ENCODE measurements at regions not wholly inside any gene's neighbourhood (a gene's known extent, or its start where the extent isn't known, plus 50 kb on each side); places are given as distances from the start of the nearest gene placed in this dataset.

DNA sequence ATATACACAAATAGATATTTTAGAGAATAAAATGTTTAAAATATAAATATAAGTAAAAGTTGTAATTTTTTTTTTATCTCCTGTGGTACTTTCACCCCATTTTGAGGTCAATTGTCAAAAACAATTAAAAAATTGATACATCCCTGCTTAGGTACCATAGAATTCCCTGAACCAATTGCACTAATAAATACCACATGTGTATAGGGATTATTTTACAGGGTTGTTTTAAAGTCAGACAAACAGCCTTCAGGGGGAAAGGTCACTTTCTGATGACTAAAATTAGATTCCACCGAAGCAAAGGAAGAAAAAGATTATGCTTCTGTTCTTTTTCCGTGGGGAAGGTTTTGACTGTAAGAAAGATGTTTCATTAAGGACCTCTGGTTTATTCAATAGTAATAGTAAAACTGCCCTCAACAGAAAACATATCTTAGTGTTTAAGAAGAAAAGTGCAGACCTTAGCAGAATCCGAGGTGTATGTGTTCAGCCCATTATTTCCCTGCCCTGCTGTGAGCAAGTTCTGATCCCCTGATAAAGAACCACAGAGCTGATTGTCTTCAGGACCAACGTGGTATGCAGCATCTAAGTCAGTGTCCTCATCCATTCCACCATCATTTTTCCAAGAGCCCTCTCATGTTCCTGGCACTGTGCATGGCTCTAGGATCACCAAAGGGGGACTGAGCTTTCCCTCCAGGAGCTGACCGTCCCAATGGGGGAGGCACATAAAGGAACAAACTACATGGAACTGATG lies 132.9 kb upstream of the IL12A start:
- FAIRE-seq, result no peak

DNA sequence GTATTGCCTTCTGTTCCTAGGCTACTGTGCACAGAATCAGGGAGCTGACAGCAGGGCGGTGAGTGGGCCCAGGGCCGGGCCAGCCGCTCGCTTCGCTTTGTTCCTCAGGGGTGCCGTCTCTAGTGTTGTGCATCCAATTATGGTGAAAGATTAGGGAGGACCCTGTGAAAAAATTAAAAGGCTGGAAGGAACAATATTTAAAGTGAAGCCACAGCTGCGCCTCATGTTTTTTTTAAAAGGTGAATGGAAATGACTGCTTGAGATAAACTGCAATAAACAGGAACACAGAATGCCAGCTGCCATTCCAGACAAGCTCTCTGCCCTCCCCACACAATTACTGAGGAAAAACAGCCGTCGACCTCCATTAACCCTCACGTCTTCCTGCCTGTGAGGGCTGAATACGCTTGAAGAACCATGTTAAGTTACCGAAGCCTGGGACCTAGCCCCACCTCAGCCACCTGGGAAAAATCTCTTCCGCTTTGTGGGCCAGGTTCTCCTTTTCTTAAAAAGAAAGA lies 132.0 kb upstream of the IL12A start:
- DNase-seq (ENCODE audit: low spot score) (no peak), FAIRE-seq (no peak)

More for the DNA sequence above, 132.9 kb upstream of the IL12A start:
- DNase-seq (ENCODE audit: low spot score), result no peak

DNA sequence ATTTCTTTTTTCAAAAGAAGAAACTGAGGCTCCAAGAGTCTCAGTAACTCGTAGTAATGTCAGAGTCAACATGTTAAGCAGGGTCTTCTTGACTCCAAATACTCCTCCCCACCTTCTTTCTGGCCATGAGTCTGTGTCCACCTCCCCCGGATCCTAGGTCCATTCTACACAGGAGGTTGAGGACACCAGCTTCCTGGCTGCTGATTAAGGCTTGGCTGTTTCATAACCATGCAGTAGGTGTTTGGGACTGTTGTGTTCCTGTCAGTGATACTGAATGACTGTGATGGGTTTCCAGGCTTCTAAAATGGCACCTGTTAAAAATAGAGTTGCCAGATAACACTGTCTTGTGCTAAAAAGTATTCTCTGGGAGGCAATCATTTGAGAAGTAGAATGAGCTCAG lies 130.8 kb upstream of the IL12A start:
- DNase-seq (ENCODE audit: low spot score) (no peak), FAIRE-seq (no peak)

DNA sequence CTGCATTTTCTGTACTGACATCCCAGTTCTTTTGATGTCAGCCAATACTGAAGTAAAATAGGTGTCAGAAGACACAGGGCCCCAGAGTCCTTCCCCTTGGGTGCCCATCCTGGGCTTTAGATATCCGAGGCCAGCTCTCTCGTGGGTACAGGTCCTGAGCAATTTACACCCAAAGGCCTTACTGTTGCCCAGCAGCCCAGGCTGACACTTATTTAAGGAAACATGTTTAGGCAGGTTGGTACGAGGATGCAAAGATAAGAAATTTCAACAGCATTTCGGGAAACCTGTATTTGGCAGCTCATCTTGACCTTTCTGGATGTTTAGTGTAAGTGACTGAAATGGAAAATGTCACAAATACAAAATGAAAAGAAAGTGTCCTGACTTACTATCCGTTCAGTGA lies 130.0 kb upstream of the IL12A start:
- DNase-seq (ENCODE audit: low spot score) (no peak), FAIRE-seq (no peak)

DNA sequence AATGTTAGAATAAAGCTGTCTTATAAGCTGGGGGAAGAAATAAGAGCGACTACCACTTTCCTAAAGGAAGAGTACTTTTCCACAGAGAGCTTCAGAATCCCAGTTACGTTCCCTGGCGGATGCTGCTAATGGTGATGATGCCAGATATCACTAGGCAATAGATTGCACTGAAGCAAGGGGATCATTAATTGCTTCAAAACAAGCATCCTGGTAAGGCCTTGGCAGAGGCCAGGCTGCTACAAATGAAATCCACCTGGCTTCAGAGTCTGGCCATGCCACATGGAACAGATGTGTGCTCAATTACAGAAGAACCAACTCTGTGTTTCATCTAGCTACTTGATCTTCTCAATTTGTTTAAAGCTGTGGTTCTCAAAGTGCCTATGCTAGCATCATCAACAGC lies 129.2 kb upstream of the IL12A start:
- no peak for FAIRE-seq
- no peak for DNase-seq (ENCODE audit: low spot score)

DNA sequence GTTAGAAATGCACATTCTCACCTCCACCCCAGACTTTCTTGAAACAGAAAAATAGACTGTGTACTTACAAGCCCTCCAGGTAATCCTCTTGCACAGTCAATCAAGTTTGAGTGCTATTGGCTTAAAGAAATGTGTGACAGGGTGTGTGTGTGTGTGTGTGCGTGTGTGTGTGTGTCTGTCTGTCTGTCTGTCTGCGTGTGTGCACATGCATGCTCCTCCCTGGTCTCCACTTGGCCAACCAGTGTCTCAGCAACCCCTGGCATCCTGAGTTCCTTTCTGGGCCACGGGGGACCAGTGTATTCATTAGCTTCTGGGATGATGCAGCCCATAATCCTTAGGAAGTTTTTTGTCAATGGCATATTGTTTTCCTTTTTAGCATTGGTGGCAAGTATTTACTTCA lies 128.8 kb upstream of the IL12A start:
- no peak for FAIRE-seq
- no peak for DNase-seq (ENCODE audit: low spot score)

DNA sequence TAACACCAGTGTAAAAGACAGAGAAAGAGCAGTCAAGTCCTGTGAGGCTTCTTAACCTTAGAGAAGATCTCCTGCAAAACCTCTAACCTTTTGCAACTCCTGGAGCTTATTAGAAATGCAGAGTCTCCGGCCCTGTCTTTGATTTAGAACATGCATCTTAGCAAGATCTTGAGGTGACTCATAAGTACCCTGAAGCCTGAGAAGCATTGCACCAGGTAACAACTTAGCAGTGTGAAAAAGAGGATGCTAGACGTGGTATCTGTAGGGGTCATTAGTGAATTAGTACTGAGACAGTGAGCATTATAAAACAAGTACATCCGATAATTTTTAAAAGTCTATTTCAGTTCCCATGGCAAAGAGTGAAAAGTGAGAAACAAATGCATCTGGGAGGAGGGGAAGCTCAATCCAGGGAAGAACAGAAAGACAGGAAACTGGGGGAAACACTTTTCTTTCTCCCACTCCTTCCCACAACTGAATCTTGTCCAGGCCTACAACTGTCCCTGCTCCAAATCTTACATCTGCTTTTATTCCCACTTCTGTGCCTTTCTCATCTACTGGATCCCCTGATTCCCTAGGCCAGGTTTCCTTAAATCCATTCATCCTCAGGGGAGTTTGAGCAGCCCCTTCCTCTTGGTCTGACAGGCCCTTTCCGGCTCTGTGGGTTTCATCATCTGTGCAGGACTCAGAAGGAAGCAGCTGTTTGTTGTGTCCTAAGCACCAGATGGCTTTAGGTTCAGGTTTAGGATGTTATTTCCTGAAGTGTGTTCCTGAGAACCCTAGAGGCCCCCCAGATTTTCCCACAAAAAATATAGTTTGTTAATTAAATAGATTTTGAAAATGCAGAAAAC lies 128.1 kb upstream of the IL12A start:
- FAIRE-seq, result no peak
- no peak for DNase-seq (ENCODE audit: low spot score)

DNA sequence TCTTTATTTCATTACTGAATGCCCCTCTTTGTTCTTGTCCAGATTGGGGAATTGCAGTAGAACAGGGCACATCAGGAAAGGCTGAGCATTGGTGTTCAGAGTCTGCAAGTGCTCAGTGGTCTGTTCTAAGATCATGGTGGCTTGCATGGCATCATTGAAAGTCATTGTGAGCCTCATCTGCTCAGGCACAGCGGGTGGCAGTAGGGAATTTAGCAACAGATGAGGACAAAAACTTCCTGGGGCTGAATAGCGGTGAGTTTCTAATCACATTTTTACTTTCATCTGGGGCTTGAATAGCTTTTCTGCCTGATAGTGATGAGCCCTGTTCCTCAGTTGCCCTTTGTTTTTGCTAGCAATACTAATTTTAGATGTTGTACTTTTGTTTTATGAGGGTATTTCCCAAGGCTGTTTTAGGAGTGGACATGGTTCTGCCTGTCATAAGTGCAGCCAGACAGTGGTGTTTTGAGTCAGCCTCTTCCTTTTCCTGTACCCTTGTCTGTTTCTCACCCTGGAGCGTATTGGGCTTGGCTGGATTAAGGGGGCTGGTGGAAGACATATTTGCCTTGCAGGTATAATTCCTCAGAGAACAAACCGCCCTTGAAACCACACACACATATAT lies 127.2 kb upstream of the IL12A start:
- DNase-seq (ENCODE audit: low spot score) (no peak), FAIRE-seq (no peak)

DNA sequence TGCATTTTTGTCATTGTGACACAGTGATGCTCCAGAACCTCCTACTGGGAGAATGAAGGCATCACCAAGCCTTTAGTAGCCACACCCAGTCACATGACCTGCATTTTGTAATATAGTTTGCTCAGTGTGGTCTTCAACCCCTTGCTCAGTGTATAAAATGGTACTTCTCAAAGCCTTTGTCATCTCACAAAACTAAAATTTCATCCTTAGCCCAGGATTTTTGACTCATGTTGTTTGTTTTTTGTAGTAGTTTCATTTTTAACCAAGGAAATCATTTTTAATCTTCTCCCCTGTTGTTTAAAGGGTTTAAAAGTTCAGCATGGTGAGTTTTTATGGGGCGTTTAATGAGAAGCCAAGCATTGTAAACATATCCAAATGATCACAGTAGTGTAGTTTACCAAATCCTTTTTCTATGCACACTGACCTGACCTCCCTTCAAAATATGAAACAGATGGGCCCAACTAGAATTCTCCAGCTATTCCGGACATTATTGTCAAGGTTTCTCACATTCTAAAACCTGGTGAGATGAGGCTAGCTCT lies 123.5 kb upstream of the IL12A start:
- FAIRE-seq (no peak), DNase-seq (ENCODE audit: low spot score) (no peak)

DNA sequence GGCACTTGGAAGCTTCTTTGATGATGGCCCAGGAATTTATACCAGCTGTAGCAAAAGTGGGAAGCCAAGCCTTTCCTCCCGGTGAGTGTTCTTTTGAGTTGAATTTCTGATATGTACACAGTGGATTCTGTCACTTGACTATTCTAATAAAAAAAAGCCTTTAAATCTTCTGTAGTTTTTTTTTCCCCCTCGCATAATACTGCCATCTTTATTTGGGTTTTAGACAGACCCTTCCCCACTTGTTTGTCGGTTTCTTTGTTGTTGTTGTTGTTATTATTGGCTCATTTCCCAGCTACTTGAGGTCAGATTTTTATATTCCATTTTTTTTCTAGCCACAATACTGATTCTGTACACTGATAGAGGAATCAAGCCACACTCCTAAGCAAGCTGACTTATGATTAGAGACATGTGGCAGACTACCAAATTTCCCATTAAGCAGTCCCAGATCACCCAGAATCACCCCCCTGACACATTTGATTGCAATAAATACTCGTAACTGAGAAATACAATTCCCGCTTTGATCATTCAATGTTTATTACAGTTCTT lies 122.4 kb upstream of the IL12A start:
- DNase-seq (ENCODE audit: low spot score), result no peak
- FAIRE-seq, result no peak

DNA sequence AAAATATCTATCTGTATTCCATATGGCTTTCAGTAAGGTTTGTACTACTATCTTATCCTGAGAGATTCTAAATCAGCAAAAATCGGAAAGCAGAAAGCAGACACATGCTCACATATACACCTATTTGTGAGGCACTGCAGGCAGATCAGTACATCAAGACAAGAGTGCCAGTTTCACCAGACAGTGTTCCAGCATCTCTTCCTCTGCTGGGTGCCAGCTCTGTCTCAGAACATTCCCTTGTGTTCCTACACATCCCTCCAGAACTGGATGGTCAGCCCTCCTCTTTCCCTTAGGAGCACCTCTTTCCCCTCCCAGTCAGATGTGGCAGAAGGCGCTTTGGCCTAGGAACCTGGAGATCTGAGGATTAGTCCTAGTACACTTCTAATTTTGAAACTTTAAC lies 121.3 kb upstream of the IL12A start:
- FAIRE-seq, result no peak
- DNase-seq (ENCODE audit: low spot score), result no peak

DNA sequence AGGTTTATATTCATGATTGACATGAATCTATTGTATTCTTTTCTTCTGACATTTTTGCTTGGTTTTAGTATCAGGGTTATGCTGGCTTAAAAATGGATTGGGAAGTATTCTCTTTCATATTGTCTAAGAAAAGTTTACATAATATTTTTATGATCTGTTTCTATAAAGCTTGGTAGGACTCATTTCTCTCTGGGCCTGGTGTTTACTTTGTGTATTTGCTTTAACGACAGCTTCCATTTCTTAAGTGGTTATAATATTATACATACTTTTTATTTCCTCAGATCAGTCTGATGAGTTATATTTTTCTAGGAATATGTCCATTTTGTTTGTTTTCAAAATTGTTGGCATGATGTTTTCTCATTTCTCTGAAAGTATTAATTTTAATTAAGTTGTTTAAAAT lies 117.9 kb upstream of the IL12A start:
- DNase-seq (ENCODE audit: low spot score) (no peak), FAIRE-seq (no peak)

DNA sequence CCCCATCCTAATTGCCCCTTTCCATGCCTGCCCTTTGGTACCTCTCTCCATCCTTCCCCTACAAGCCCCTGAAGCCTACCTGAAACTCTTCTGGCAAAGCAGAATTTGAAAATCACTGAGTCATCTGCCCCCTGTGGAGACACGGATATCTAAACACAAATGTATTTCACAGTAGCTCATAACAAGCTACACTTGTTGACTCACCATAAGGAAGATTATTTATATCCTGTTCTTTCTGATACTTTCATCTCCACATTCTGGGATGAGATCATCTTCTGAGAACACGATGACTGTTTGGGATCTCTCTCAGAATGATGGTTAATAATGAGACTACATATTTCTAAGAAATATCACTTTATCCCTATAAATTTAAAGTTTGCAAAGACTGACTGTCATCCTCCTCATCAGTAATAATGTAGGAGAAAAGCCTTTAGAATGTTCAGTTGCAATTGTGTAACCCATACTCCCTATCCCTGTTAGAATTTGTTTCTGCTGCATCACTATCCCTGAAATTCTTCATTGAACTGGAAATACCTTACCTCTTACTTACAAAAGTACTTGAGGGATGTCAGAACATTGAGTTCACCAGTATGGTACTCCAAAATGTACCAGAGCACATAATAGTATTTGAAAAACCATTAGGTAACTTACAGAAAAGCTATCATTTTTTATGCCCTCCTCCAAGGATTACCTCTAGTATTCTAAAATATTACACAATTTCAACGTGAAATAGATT lies 116.1 kb upstream of the IL12A start:
- FAIRE-seq (no peak), DNase-seq (ENCODE audit: low spot score) (peak; percentile 58)

DNA sequence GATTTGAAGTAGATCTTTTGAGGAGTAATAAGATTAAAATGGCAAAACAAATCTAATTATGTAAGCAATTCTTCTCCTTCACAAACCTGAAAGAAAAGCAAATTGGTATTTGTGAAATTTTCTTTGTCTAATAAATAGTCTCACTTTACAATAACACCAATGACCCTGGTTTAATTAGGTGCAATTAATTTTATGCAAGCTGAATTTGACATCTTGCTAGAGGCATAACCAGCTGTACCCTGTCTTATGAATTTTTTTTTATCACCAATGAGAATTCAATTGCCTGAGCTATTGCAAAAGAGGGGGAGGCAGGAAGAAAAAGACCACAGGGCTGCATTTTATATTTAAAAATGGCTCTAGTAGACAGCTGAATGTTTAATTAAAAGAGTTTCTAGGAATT lies 113.5 kb upstream of the IL12A start:
- DNase-seq (ENCODE audit: low spot score) (no peak), FAIRE-seq (no peak)

DNA sequence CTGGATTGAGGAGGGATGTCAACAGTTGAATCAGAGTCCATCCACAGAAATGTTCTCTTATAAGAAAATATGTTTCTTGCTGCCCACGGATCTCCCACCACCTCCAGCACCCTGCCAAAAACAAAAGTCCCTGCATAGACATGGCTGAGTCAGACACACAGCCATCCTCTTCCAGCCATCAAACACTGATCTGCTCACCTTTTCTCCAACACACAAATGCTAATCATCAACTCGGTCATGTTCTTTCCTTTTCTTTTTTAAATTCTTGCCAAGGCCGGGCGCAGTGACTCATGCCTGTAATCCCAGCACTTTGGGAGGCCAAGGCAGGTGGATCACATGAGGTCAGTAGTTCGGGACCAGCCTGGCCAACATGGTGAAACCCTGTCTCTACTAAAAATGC lies 110.7 kb upstream of the IL12A start:
- FAIRE-seq, result no peak

DNA sequence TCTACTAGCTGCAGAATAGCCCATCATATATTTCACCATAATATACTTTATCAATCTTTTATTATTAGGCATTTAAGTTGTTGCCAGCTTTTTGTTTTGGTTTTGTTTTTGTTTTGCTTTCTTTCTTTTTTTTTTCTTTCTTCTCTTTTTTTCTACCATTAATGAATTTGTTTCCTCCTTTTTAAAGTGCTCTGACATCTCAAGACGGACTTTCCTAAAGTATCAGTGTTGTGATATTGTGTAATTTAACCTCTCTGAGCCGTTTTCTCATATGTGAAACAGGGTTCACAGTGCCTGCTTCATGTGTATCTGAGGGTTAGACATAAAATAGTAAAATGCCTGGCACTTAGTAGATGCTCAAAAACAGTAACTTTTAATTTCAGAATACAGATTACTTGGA lies 109.5 kb upstream of the IL12A start:
- no peak for DNase-seq (ENCODE audit: low spot score)
- no peak for FAIRE-seq

More for the DNA sequence above, 110.7 kb upstream of the IL12A start:
- DNase-seq (ENCODE audit: low spot score), result no peak

DNA sequence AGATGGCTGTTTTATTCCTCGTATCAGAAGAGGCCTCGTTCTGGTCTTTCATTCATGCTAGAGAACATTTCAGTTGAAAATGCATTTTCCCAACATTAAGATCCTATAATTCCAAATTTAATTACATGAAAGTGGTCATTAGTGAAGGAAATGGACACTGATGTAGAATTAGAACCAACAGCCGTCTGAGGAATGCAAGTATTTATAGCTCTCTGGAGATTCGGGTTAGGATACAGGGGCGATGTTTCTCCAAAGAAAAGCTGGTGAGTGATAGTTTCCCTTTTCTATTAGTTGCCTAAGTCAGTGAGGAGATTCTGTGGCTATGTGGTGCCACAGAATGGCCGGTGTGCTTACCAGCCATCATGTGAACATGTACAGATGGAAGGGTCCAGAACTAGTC lies 109.0 kb upstream of the IL12A start:
- FAIRE-seq (no peak), DNase-seq (ENCODE audit: low spot score) (no peak)

DNA sequence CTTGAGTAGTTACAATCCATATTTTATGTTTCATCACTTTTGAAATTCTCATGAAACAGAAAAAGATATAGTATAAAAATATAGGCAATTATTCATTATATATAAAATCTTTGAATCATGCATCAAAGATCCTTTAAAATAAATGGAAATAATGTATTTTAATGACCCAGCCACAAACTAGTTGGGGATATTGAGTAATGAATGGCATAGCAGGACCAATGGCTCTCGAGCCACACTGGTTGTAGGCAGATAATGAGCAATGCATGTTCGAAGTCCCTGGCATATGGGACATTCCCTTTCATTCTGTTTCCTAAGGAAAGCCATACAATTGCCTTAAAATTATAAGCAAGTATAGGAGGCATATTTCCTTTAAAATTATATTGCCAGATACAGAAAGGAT lies 107.4 kb upstream of the IL12A start:
- FAIRE-seq (no peak), DNase-seq (ENCODE audit: low spot score) (no peak)

DNA sequence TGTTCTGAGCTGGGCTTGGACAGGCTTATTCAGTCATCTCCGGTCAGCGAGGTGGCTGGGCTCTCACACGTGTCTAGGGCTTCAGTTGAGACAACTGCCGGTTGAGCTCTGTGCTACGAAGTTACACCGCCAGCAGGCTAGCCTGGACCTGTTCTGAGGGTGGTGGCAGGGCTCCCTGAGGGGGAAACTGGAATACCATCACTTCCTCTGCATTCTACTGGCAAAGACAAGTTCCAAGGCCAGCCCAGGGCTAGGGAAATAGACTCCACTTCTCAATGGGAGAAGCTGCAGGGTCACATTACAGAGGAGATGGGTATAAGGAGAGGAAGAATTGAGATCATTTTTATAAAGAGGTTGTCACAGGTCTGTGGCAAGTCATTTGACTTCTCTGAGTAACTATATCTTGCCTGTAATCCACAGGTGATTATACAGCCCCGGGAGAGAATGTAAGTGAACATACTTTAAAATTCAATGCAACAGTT lies 106.8 kb upstream of the IL12A start:
- peak; percentile 21 for DNase-seq (ENCODE audit: low spot score)
- FAIRE-seq, result no peak

DNA sequence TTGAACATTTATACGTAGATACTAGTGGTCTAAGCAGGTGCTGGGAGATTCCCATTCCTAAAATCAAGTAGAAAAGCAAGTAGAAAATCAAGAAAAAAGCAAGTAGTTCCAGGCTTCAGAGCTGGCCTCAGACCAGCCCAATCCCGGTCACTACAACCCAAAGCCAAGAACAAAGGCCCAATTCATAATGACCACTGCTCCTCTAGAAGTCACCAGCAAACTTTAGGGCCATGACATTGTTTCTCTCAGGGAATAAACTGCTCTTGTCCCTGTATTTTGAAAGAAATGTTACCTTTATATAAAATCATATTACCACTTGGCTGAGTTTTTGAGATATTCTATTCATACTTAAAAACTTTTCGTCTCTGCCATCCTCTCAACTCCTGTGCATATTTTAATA lies 106.3 kb upstream of the IL12A start:
- no peak for DNase-seq (ENCODE audit: low spot score)
- no peak for FAIRE-seq
